NCI-H187 treated with DMSO at 0.1 percent for 48 hours (cell line): ENCODE measurements at regions not wholly inside any gene's neighbourhood (a gene's known extent, or its start where the extent isn't known, plus 50 kb on each side); places are given as distances from the start of the nearest gene placed in this dataset.
"Not testable (repeated sequence)": the region's sequence is repeated elsewhere in the genome, so short reads cannot be mapped to it uniquely, and the experiment has no call there.

Experiments
- DNase-seq: peaks from one replicate; lab custom pipeline; 2025; lab: John Stamatoyannopoulos, UW

- DNase-seq, result no peak
Measured at GRCh38 chr3:176628101-176628639, 569.1 kb downstream of the TBL1XR1 start.

- DNase-seq, result no peak
Measured at GRCh38 chr3:176623468-176624150, 573.7 kb downstream of the TBL1XR1 start.

GRCh38 chr3:176619833-176620232 lies 577.4 kb downstream of the TBL1XR1 start:
- no peak for DNase-seq

- DNase-seq, result no peak
Measured at GRCh38 chr3:176615826-176616225, 581.5 kb downstream of the TBL1XR1 start.

- no peak for DNase-seq
Measured at GRCh38 chr3:176611703-176612102, 585.6 kb downstream of the TBL1XR1 start.

GRCh38 chr3:176609361-176609760 lies 587.9 kb downstream of the TBL1XR1 start:
- no peak for DNase-seq

GRCh38 chr3:176605553-176605952 lies 591.7 kb downstream of the TBL1XR1 start:
- not testable (repeated sequence) for DNase-seq

- DNase-seq, result no peak
Measured at GRCh38 chr3:176595307-176595706, 602.0 kb downstream of the TBL1XR1 start.

GRCh38 chr3:176590722-176591121 lies 606.6 kb downstream of the TBL1XR1 start:
- DNase-seq, result no peak

- DNase-seq, result no peak
Measured at GRCh38 chr3:176587089-176587488, 610.2 kb downstream of the TBL1XR1 start.

- DNase-seq, result no peak
Measured at GRCh38 chr3:176584413-176585176, 612.7 kb downstream of the TBL1XR1 start.

GRCh38 chr3:176583956-176584355 lies 613.3 kb downstream of the TBL1XR1 start:
- no peak for DNase-seq

GRCh38 chr3:176581589-176581988 lies 615.7 kb downstream of the TBL1XR1 start:
- DNase-seq, result no peak

GRCh38 chr3:176579711-176580185 lies 617.5 kb downstream of the TBL1XR1 start:
- no peak for DNase-seq

- no peak for DNase-seq
Measured at GRCh38 chr3:176578316-176578715, 619.0 kb downstream of the TBL1XR1 start.

GRCh38 chr3:176577447-176577846 lies 619.8 kb downstream of the TBL1XR1 start:
- DNase-seq, result no peak

- DNase-seq, result no peak
Measured at GRCh38 chr3:176574786-176575185, 622.5 kb downstream of the TBL1XR1 start.

GRCh38 chr3:176571926-176572325 lies 625.4 kb downstream of the TBL1XR1 start:
- no peak for DNase-seq

- no peak for DNase-seq
Measured at GRCh38 chr3:176570992-176571391, 626.3 kb downstream of the TBL1XR1 start.

- DNase-seq, result no peak
Measured at GRCh38 chr3:176568189-176568588, 629.1 kb downstream of the TBL1XR1 start.

- DNase-seq, result peak; percentile 29
Measured at GRCh38 chr3:176566757-176567156, 630.5 kb downstream of the TBL1XR1 start.

GRCh38 chr3:176562331-176562730 lies 635.0 kb downstream of the TBL1XR1 start:
- no peak for DNase-seq

GRCh38 chr3:176561826-176562225 lies 635.5 kb downstream of the TBL1XR1 start:
- no peak for DNase-seq
